OCI-LY1 (cell line): ENCODE measurements at regions not wholly inside any gene's neighbourhood (a gene's known extent, or its start where the extent isn't known, plus 50 kb on each side); places are given as distances from the start of the nearest gene placed in this dataset.

ENCODE experiments used
- CTCF ChIP-seq: fragments of 200-600 bp; sonication (generic), shearing (Covaris generic); IDR thresholded peaks from 2 replicates; pipeline ENCODE4 v1.5.1; 2017; ENCODE audit warnings: mild to moderate bottlenecking, antibody characterized with exemption, low read length, moderate library complexity, mixed read lengths
- EZH2 ChIP-seq: fragments of 200-600 bp; sonication (generic), shearing (Covaris generic); IDR thresholded peaks from 2 replicates; pipeline ENCODE4 v1.8.0; 2017; ENCODE audit warnings: borderline replicate concordance, mixed run types, mild to moderate bottlenecking, antibody characterized with exemption, low read length, moderate library complexity, mixed read lengths

GRCh38 chr5:125219710-125220109 lies 473.3 kb upstream of the ZNF608 start:
- no peak for TF ChIP-seq CTCF
- TF ChIP-seq EZH2, result no peak
